ENCODE measurements at regions not wholly inside any gene's neighbourhood (a gene's known extent, or its start where the extent isn't known, plus 50 kb on each side); places are given as distances from the start of the nearest gene placed in this dataset.

- TF ChIP-seq POLR2AphosphoS5 (IDR thresholded peaks at IDR 0.05): no peak
- no peak for TF ChIP-seq CTCF (IDR thresholded peaks at IDR 0.05 in 8 of 11, conservative IDR thresholded peaks at IDR 0.05 in 3 of 11)
- no peak for TF ChIP-seq POLR2A (IDR thresholded peaks at IDR 0.05)
Observed at GRCh38 chr9:24258626-24259025, 287.1 kb downstream of the IZUMO3 start.
